SK-N-SH (cell line): ENCODE measurements at regions not wholly inside any gene's neighbourhood (a gene's known extent, or its start where the extent isn't known, plus 50 kb on each side); places are given as distances from the start of the nearest gene placed in this dataset.

Experiments used
- CTCF ChIA-PET: fragments of 300-600, 350-600 bp; formaldehyde crosslinking; extraction: SDS; loops from one replicate; lab custom pipeline; 2021; lab: Yijun Ruan, JAX
- POLR2A ChIA-PET: fragments of 350-600 bp; sonication (Branson Sonifier 250); formaldehyde crosslinking; extraction: SDS; loops from one replicate; lab custom pipeline; 2020; ENCODE audit warnings: antibody characterized with exemption, inconsistent platforms; lab: Yijun Ruan, JAX
- DNase-seq: peaks from one replicate; pipeline ENCODE4 v3.0.0; 2012
- H2AFZ ChIP-seq: fragments of 200-600 bp; sonication (generic); 2 replicates; pipeline ENCODE4 v1.8.1; 2016; ENCODE audit warnings: antibody characterized with exemption, mild to moderate bottlenecking, low read depth
- H3F3A ChIP-seq: fragments of 200-600 bp; sonication (generic); replicated peaks from 2 replicates; pipeline ENCODE3; 2016; ENCODE audit warnings: antibody characterized with exemption, mild to moderate bottlenecking; ENCODE audit not compliant: insufficient read depth
- H3K27ac ChIP-seq, 2 experiments: fragments of 200-500 bp in 1 of 2; fragments of 200-600 bp in 1 of 2; sonication (Bioruptor generic) in 1 of 2; sonication (generic), shearing (Covaris generic) in 1 of 2; 2 replicates each; pipeline versions ENCODE4 v1.5.1 to v1.6.1; 2014 to 2016; ENCODE audit warnings: low read depth in 2 of 2, inconsistent platforms in 1 of 2, low read length in 1 of 2, mild to moderate bottlenecking in 1 of 2, mixed read lengths in 1 of 2
- H3K27me3 ChIP-seq: fragments of 200-600 bp; sonication (generic), shearing (Covaris generic); 2 replicates; pipeline ENCODE4 v1.6.1; 2016; ENCODE audit warnings: mixed run types; ENCODE audit not compliant: insufficient read depth
- H3K36me3 ChIP-seq, 2 experiments: fragments of 200-500 bp in 1 of 2; fragments of 200-600 bp in 1 of 2; sonication (Bioruptor generic) in 1 of 2; sonication (generic) in 1 of 2; replicated peaks in 1 of 2; 2 replicates each; pipeline versions ENCODE3 to v1.5.1; 2014 to 2016; ENCODE audit warnings: low read length in 1 of 2, mild to moderate bottlenecking in 1 of 2; ENCODE audit not compliant: insufficient read depth in 2 of 2, control insufficient read depth in 1 of 2
- H3K4me1 ChIP-seq, 2 experiments: fragments of 200-500 bp in 1 of 2; fragments of 200-600 bp in 1 of 2; sonication (Bioruptor generic) in 1 of 2; sonication (generic), shearing (Covaris generic) in 1 of 2; 2 replicates each; pipeline versions ENCODE4 v1.5.1 to v1.6.1; 2014 to 2016; ENCODE audit warnings: low read depth in 1 of 2, low read length in 1 of 2, mixed run types in 1 of 2; ENCODE audit not compliant: insufficient read depth in 2 of 2, control insufficient read depth in 1 of 2
- H3K4me2 ChIP-seq: fragments of 200-600 bp; sonication (generic), shearing (Covaris generic); 2 replicates; pipeline ENCODE4 v1.6.1; 2017; ENCODE audit warnings: mixed run types
- H3K4me3 ChIP-seq, 2 experiments: fragments of 200-500 bp in 1 of 2; fragments of 200-600 bp in 1 of 2; sonication (Bioruptor generic) in 1 of 2; sonication (generic), shearing (Covaris generic) in 1 of 2; 2 replicates each; pipeline versions ENCODE4 v1.5.1 to v1.8.1; 2014 to 2016; ENCODE audit warnings: low read depth in 2 of 2, inconsistent platforms in 1 of 2, low read length in 1 of 2, mild to moderate bottlenecking in 1 of 2, mixed read lengths in 1 of 2, moderate library complexity in 1 of 2
- H3K79me2 ChIP-seq: fragments of 200-600 bp; sonication (generic); 2 replicates; pipeline ENCODE4 v1.8.1; 2017; ENCODE audit warnings: mild to moderate bottlenecking; ENCODE audit not compliant: insufficient read depth
- H3K9ac ChIP-seq: fragments of 200-600 bp; sonication (generic); 2 replicates; pipeline ENCODE4 v1.6.1; 2017; ENCODE audit warnings: mixed run types
- H3K9me2 ChIP-seq: fragments of 200-600 bp; sonication (generic); 2 replicates; pipeline ENCODE4 v1.6.1; 2017; ENCODE audit warnings: mixed run types
- H3K9me3 ChIP-seq: fragments of 200-600 bp; sonication (generic); 2 replicates; pipeline ENCODE4 v1.6.1; 2017; ENCODE audit warnings: mixed run types, mild to moderate bottlenecking, moderate library complexity
- H4K20me1 ChIP-seq: fragments of 200-600 bp; sonication (generic); 2 replicates; pipeline ENCODE4 v1.6.1; 2017; ENCODE audit warnings: mild to moderate bottlenecking, mixed run types; ENCODE audit not compliant: insufficient read depth
- CHD2 ChIP-seq: fragments of 150-350 bp; IDR thresholded peaks from 2 replicates; pipeline ENCODE4 v1.6.1; 2018; ENCODE audit warnings: low read length; ENCODE audit not compliant: partially characterized antibody
- EP300 ChIP-seq, 2 experiments: IDR thresholded peaks; 2 replicates each; pipeline versions ENCODE4 v1.4.0 to v1.6.1; 2012; ENCODE audit warnings: borderline replicate concordance in 1 of 2, low read depth in 1 of 2, low read length in 1 of 2
- FOXJ3 ChIP-seq: sonication (generic); formaldehyde crosslinking; IDR thresholded peaks from 2 replicates; pipeline ENCODE4 v1.5.1; 2020; ENCODE audit warnings: mild to moderate bottlenecking, missing genetic modification reagents
- FOXM1 ChIP-seq: IDR thresholded peaks from 2 replicates; pipeline ENCODE4 v1.4.0; 2012; ENCODE audit warnings: low read depth, mild to moderate bottlenecking
- GABPA ChIP-seq: IDR thresholded peaks from 2 replicates; pipeline ENCODE4 v1.4.0; 2012; ENCODE audit warnings: low read depth, mild to moderate bottlenecking
- MXI1 ChIP-seq: IDR thresholded peaks from 2 replicates; pipeline ENCODE4 v1.6.1; 2012; ENCODE audit warnings: mild to moderate bottlenecking, low read depth, low read length, improper control_type of control experiment
- NFIC ChIP-seq: IDR thresholded peaks from 2 replicates; pipeline ENCODE4 v1.4.0; 2012; ENCODE audit warnings: borderline replicate concordance
- NRF1 ChIP-seq: IDR thresholded peaks from 2 replicates; pipeline ENCODE4 v1.6.1; 2012; ENCODE audit warnings: low read depth, mild to moderate bottlenecking, low read length
- PBX3 ChIP-seq: IDR thresholded peaks from 2 replicates; pipeline ENCODE4; 2012
- POLR2AphosphoS5 ChIP-seq: IDR thresholded peaks from 2 replicates; pipeline ENCODE4 v1.6.1; 2012; ENCODE audit warnings: low read depth, low read length
- RFX5 ChIP-seq: IDR thresholded peaks from 2 replicates; pipeline ENCODE4 v1.6.1; 2012; ENCODE audit warnings: mild to moderate bottlenecking, improper control_type of control experiment, low read length
- RXRA ChIP-seq: IDR thresholded peaks from 2 replicates; pipeline ENCODE4 v1.4.0; 2012; ENCODE audit warnings: low read depth, mild to moderate bottlenecking, borderline replicate concordance
- SIN3A ChIP-seq: IDR thresholded peaks from 2 replicates; pipeline ENCODE4 v1.6.1; 2012; ENCODE audit warnings: low read depth, mild to moderate bottlenecking, low read length, moderate library complexity, borderline replicate concordance
- TEAD4 ChIP-seq: IDR thresholded peaks from 2 replicates; pipeline ENCODE4 v1.4.0; 2012; ENCODE audit warnings: mild to moderate bottlenecking, borderline replicate concordance; ENCODE audit not compliant: insufficient read depth
- USF1 ChIP-seq: IDR thresholded peaks from 2 replicates; pipeline ENCODE4 v1.4.0; 2012; ENCODE audit warnings: low read depth, borderline replicate concordance
- USF2 ChIP-seq: fragments of 150-350 bp; IDR thresholded peaks from 2 replicates; pipeline ENCODE4 v1.6.1; 2017; ENCODE audit warnings: antibody characterized with exemption, low read length, low read depth, borderline replicate concordance
- YY1 ChIP-seq: IDR thresholded peaks from 2 replicates; pipeline ENCODE4 v1.4.0; 2012; ENCODE audit warnings: low read depth, mild to moderate bottlenecking
- ZBTB33 ChIP-seq: IDR thresholded peaks from 2 replicates; pipeline ENCODE4 v1.4.0; 2012; ENCODE audit warnings: low read depth, borderline replicate concordance
- WGBS: methylation state at CpG from one replicate; pipeline ENCODE4 v1.1.6; 2017; ENCODE audit warnings: low lambda C conversion rate; 5-methylcytosine and 5-hydroxymethylcytosine counted together
- TF ChIP-seq, protein P1 (sequence below): fragments of 200-600 bp; sonication (generic); IDR thresholded peaks from 2 replicates; pipeline ENCODE4 v1.6.1; 2017; ENCODE audit warnings: antibody characterized with exemption, mild to moderate bottlenecking, moderate library complexity
- TF ChIP-seq, protein P2 (sequence below): IDR thresholded peaks from 2 replicates; pipeline ENCODE4 v1.4.0; 2012; ENCODE audit warnings: low read depth

GRCh38 chr4:61036071-61036684 is 163.9 kb upstream of the ADGRL3 start:
- H3K4me1 ChIP-seq, result no peaks in the 10 kb centered on the region
- H3K27me3 ChIP-seq, result no peaks in the 10 kb centered on the region
- no peaks in the 10 kb centered on the region for H3F3A ChIP-seq
- 26% methylated on average over 4 of the region's 4 CpGs for WGBS
- no peaks in the 10 kb centered on the region for H3K9me2 ChIP-seq
- no peaks in the 10 kb centered on the region for H4K20me1 ChIP-seq
- POLR2A ChIA-PET, result no interaction called here
- no peak overlapping the region for H3K4me2 ChIP-seq
- no peak for DNase-seq
- no peak overlapping the region for H3K27ac ChIP-seq
- CTCF ChIA-PET, result interaction anchor here (0.6 kb wide), 1 partner anchor 38 kb away, joined by 4 read pairs; no protein-coding TSS in a partner anchor
- H3K79me2 ChIP-seq, result no peaks in the 10 kb centered on the region
- TF ChIP-seq GABPA (no peak), TEAD4 (no peak), FOXJ3 (no peak), SIN3A (no peak), EP300 (IDR thresholded peaks at IDR 0.05; ENCODE audit: borderline replicate concordance in 1 of 2, low read depth in 1 of 2, low read length in 1 of 2) (no peak), NRF1 (no peak), YY1 (no peak), NFIC (no peak), USF1 (no peak), USF2 (no peak), RFX5 (no peak), CHD2 (no peak), RXRA (no peak)
- no peak overlapping the region for H2AFZ ChIP-seq
- no peak overlapping the region for H3K9ac ChIP-seq
- no peak overlapping the region for H3K4me3 ChIP-seq
- H3K36me3 ChIP-seq, result no peaks in the 10 kb centered on the region
- no peaks in the 10 kb centered on the region for H3K9me3 ChIP-seq

DNA sequence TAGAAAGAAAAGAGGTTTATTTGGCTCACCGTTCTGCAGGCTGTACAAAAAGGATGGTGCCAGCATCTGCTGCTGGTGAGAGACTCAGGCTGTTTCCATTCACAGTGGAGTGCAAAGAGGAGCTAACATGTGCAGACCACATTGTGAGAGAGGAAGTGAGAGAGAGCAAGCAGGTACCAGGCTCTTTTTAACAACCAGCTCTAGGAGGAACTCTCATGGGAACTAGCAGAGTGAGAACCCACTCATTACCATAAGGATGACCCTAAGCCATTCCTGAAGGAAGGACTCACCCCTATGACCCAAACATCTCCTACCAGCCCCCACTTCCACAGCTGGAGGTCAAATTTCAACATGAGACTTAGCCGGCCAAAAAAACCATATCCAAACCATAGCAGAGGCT is 158.6 kb upstream of the ADGRL3 start:
- ChIA-PET POLR2A (no interaction called here), CTCF (no interaction called here)
- no peak overlapping the region for H3K4me3 ChIP-seq
- no peak for TF ChIP-seq USF2
- no peak for TF ChIP-seq USF1
- TF ChIP-seq PBX3, result no peak
- TF ChIP-seq ZBTB33, result no peak
- no peak for TF ChIP-seq POLR2AphosphoS5
- TF ChIP-seq MXI1, result no peak
- no peak for TF ChIP-seq FOXM1
- TF ChIP-seq, protein P1, sequence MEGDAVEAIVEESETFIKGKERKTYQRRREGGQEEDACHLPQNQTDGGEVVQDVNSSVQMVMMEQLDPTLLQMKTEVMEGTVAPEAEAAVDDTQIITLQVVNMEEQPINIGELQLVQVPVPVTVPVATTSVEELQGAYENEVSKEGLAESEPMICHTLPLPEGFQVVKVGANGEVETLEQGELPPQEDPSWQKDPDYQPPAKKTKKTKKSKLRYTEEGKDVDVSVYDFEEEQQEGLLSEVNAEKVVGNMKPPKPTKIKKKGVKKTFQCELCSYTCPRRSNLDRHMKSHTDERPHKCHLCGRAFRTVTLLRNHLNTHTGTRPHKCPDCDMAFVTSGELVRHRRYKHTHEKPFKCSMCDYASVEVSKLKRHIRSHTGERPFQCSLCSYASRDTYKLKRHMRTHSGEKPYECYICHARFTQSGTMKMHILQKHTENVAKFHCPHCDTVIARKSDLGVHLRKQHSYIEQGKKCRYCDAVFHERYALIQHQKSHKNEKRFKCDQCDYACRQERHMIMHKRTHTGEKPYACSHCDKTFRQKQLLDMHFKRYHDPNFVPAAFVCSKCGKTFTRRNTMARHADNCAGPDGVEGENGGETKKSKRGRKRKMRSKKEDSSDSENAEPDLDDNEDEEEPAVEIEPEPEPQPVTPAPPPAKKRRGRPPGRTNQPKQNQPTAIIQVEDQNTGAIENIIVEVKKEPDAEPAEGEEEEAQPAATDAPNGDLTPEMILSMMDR, result no peak
- TF ChIP-seq, protein P2, sequence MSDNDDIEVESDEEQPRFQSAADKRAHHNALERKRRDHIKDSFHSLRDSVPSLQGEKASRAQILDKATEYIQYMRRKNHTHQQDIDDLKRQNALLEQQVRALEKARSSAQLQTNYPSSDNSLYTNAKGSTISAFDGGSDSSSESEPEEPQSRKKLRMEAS, result no peak

More for the DNA sequence above, 158.6 kb upstream of the ADGRL3 start:
- H3K9me3 ChIP-seq, result no peaks in the 10 kb centered on the region
- 33% methylated on average over 2 of the region's 2 CpGs for WGBS
- H3K9me2 ChIP-seq, result no peaks in the 10 kb centered on the region
- no peaks in the 10 kb centered on the region for H3K4me1 ChIP-seq
- H3K9ac ChIP-seq, result no peak overlapping the region
- H3K27me3 ChIP-seq, result no peaks in the 10 kb centered on the region
- no peaks in the 10 kb centered on the region for H4K20me1 ChIP-seq
- no peak for DNase-seq
- H3K4me2 ChIP-seq, result no peak overlapping the region
- H2AFZ ChIP-seq, result no peak overlapping the region
- no peak overlapping the region for H3K27ac ChIP-seq
- H3F3A ChIP-seq, result no peaks in the 10 kb centered on the region
- no peaks in the 10 kb centered on the region for H3K79me2 ChIP-seq
- H3K36me3 ChIP-seq, result no peaks in the 10 kb centered on the region
